HG03095 (cell line): ENCODE measurements at regions not wholly inside any gene's neighbourhood (a gene's known extent, or its start where the extent isn't known, plus 50 kb on each side); places are given as distances from the start of the nearest gene placed in this dataset.

Experiments used
- ATAC-seq: cut with Tn5 transposase; IDR thresholded peaks from one replicate; pipeline ENCODE4 v1.9.1; 2021; ENCODE audit warnings: moderate library complexity; ENCODE audit not compliant: unreplicated experiment

- ATAC-seq, result no peak
These were observed 97.7 kb upstream of the VGLL2 start for GRCh38 chr6:117167520-117168271.

GRCh38 chr6:117168296-117169063 is 96.9 kb upstream of the VGLL2 start:
- no peak for ATAC-seq

DNA sequence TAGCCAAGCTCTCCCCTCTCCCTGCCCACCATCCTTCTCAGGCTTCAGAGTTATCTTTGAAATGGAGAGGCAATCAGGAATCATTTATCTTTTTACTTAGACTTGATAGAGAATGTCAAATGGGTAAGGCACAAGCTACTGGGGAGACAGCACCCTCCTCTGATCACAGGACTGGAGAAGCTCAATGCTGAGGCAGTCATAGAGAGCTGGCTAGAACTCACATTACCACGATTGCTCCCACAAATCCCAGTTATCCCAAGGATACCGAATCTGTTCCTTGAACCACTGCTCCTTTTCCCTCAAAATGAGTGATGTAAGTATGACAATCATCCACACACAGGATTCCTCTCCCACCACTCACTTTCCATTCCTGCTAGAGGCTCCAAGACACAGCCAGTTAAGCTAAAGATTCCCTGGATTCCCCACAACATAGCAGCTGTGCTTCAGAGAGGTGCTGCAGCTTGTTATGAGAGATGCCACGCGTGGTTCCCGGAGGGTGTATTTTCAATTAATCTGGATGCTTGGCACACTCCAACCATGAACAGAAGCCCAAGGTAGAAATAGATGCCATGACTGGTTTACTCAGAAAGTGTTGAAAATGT is 96.2 kb upstream of the VGLL2 start:
- ATAC-seq, result no peak

DNA sequence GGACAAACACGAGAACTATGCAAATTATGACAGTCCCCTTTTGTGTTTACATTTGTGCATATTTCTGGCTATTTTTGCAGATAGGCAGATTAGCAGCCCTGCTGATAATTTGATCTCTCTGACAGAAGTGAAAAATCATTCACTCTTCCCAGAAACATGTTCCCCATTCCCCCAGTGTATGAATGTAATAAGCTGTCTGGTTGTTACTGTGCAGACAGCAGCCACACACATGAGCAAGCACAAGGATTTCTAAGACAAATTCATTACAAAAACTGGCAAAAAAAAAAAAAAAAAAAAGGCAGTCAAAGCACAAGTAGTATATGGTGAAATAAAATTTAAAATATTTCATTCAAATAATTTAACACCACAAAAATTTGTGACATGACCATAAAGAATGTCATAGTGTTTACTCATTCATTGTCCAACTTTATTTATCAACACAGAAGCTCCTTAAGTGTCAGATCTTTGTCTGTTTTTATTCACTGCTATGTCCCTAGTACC is 95.5 kb upstream of the VGLL2 start:
- no peak for ATAC-seq

DNA sequence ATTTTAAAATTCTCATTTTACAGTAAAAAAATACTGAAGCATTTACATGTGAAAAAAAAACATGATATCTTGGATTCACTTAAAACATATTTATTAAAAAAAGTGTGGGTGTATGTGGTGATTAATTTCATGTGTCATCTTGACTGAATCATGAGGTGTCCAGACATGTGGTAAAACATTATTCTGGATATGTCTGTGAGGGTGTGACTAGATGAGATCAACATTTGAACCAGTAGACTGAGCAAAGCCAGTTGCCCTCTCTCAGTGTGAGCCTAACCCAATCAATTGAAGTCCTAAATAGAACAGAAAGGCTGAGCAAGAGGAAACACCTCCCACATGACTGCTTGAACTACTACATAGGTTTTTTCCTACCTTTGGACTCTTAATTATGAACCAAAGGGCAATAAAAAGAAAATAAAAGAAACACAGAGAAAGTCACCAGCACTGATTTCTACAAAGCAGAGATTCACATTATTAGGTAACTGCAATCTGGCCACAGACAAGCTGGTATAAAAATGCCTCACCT is 90.5 kb upstream of the VGLL2 start:
- ATAC-seq, result no peak

- no peak for ATAC-seq
These were observed 76.6 kb upstream of the VGLL2 start for GRCh38 chr6:117188627-117189201.

- no peak for ATAC-seq
These were observed 74.3 kb upstream of the VGLL2 start for GRCh38 chr6:117191009-117191408.

- no peak for ATAC-seq
These were observed 73.9 kb upstream of the VGLL2 start for GRCh38 chr6:117191448-117191847.

- ATAC-seq, result no peak
These were observed 71.1 kb upstream of the VGLL2 start for GRCh38 chr6:117194271-117194670.

DNA sequence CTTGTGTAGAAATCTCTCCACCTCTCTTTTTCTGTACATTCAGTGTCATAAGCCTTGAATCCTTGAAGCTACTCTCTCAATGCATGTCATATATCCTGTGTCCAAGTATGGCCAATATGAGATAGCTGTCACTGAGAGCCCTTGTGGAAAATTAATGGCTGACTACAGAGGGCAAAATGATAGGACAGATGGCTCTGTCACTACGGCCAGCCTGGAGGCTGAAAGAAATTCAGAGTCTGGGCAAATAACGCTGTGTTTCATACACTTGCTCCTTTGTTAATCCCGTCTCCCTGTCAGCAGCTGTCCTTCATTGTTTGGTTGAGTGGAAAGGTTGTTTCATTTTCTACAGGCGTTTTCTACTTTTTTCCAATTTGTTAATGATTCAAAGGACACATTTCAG is 70.4 kb upstream of the VGLL2 start:
- ATAC-seq, result no peak

GRCh38 chr6:117195728-117196127 is 69.6 kb upstream of the VGLL2 start:
- ATAC-seq, result no peak

- ATAC-seq, result no peak
These were observed 65.3 kb upstream of the VGLL2 start for GRCh38 chr6:117200067-117200466.

DNA sequence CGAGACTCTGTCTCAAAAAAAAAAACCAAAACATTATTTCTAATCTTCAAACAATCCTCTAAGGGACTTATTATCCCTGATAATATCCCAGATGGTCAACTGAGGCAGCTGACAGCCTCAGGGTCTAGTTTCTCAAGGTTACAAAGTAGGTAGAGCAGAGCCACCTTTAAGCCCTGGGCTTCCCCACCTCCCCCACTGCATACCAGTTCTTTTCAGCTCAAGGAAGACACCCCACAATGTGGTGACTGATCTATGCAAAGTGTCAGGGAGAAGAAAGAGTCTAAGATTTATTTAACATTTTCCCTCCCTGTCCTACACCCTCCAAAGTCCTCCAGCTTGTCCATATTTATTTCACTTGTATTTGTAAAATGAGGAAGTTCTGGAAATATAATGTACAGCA is 60.5 kb upstream of the VGLL2 start:
- no peak for ATAC-seq

- no peak for ATAC-seq
These were observed 59.5 kb upstream of the VGLL2 start for GRCh38 chr6:117205876-117206275.

DNA sequence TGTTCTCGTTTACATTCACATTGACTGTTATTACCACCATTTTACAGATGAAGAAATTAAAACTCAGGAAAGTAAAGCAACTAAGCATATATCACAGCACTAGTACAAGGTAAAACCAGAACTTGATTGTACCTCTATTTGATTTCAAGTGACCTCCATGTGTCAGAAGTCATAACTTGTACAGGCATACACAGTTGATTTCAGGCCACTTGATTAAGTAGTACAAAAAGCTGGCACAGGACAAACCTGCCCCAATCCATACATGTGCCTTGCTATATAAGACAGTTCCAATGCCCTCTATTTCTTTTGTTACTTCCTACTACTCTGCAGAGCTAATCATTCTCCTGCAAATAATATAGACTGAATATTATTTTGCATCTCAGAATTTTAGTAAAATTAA is 58.8 kb upstream of the VGLL2 start:
- ATAC-seq, result no peak

DNA sequence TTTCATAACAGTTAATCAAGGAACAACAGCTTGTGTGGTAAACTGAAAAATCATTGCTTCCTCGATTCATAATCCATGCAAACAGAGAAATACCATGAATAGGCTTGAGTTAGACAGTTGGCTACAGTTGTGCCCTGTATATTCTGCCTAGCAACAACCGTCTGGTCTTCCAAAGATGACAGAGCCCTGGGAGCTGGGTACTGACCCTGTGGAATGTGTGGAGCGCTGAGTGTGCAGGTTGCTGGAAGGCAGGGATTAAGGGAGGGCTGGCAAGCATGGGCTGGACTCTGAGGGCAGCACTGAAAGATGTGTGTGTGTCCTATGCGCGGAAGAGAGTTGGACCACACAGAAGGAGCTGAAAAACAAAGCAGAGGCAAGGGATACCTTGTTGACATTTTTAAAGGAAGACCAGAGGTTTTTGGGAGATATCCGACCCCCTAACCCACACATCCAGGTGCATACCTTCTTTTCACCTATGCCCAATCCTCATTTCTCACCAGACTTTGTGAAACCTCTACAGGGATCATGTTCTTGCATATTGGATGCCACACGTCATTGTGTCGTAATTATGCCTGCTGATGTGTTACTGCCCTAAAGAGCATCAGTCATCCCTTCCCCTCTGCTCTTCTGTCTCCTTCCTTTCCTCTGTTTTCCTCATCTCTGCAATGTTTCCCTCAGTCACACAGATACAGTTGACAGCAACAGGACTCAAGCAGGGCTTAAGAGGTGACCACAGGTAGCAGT is 58.2 kb upstream of the VGLL2 start:
- no peak for ATAC-seq

- ATAC-seq, result no peak
These were observed 55.1 kb upstream of the VGLL2 start for GRCh38 chr6:117210279-117210678.

- ATAC-seq, result no peak
These were observed 49.8 kb upstream of the VGLL2 start for GRCh38 chr6:117215353-117216090.
